ENCODE measurements at regions not wholly inside any gene's neighbourhood (a gene's known extent, or its start where the extent isn't known, plus 50 kb on each side); places are given as distances from the start of the nearest gene placed in this dataset.

DNA sequence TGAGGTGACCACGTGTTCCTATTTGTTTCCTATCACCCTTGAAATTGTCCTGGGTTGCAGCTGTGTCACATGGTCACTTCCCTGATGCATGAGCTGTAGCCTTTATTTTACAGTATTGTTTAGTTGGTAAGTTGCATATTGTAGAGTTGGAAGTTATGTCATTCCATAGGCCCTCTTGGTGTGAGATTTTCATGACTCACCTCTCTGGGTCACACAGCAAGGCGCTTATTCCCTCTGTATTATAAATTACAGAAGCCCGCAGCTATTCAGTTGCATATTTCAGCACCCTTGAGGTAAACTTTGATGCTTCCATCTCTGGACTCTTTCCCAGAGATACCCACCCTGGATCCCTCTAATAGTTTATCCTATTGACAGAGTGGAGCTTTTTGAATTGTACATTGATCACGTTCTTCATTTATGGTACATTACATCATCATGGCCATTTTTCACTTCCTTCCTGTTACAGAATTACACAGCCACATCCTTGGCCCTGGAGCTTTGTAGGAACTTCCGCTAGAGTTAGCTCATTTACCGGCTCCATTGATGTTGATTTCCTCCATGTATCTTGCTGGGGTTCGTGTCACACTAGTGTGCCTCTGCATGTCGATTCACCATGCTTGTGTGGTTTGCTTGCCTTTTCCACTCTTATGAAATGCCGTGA is 543.1 kb upstream of the RGMA start:
- no peak for DNase-seq
- 83 to 88% methylated on average over 9 of the region's 9 CpGs for WGBS, 2 donors

DNA sequence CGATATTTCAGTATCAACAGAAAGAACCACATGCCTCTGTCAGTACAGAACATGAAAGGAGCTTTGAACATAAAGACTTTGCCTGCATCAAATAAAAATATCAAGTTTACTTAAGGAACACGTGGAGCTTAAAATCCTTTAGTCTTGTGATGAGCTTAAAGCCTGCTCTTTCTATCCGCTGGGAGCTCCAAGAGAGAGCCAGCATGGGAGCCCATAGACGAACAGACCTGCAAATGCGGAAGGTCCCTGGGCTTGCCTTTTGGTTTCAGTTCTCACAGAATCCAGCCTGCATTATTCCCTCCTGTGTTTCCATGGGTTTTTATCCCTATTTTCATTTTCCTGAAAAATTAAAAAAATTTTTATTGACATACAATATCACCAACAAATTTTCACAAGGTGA is 530.6 kb upstream of the RGMA start:
- TF ChIP-seq CTCF (IDR thresholded peaks at IDR 0.05) (no peak), POLR2A (IDR thresholded peaks at IDR 0.05) (no peak)
- Histone ChIP-seq H3K4me3 (no peak overlapping the region), H3K27me3 (no peaks in the 10 kb centered on the region), H3K36me3 (ENCODE audit: low read depth, missing control alignments) (no peaks in the 10 kb centered on the region), H3K27ac (no peak overlapping the region), H3K9me3 (no peaks in the 10 kb centered on the region), H3K4me1 (no peaks in the 10 kb centered on the region)
- WGBS, 2 donors = 86 to 90% methylated on average over 5 of the region's 5 CpGs
- no peak for DNase-seq
- intact Hi-C loops (cut with DNase I; ENCODE audit: low total_unique reads) = no loop called here

More for the DNA sequence above, 543.1 kb upstream of the RGMA start:
- Histone ChIP-seq H3K36me3 (ENCODE audit: low read depth, missing control alignments) (no peaks in the 10 kb centered on the region), H3K4me1 (no peaks in the 10 kb centered on the region), H3K9me3 (no peaks in the 10 kb centered on the region), H3K27ac (no peak overlapping the region), H3K27me3 (no peaks in the 10 kb centered on the region), H3K4me3 (no peak overlapping the region)
- TF ChIP-seq POLR2A (IDR thresholded peaks at IDR 0.05) = no peak
- no peak for TF ChIP-seq CTCF (IDR thresholded peaks at IDR 0.05)
- intact Hi-C loops (cut with DNase I; ENCODE audit: low total_unique reads) = no loop called here

- Histone ChIP-seq H3K27ac (no peak overlapping the region), H3K4me1 (no peaks in the 10 kb centered on the region), H3K9me3 (no peaks in the 10 kb centered on the region), H3K27me3 (no peaks in the 10 kb centered on the region), H3K4me3 (no peak overlapping the region), H3K36me3 (ENCODE audit: low read depth, missing control alignments) (no peaks in the 10 kb centered on the region)
- no peak for DNase-seq
- TF ChIP-seq POLR2A (IDR thresholded peaks at IDR 0.05) = no peak
- TF ChIP-seq CTCF (IDR thresholded peaks at IDR 0.05) = no peak
- intact Hi-C loops (cut with DNase I; ENCODE audit: low total_unique reads) = no loop called here
These were observed 528.4 kb upstream of the RGMA start for GRCh38 chr15:93617443-93617842.

GRCh38 chr15:93614386-93615104 is 525.5 kb upstream of the RGMA start:
- Histone ChIP-seq H3K27ac (no peak overlapping the region), H3K27me3 (no peaks in the 10 kb centered on the region), H3K9me3 (no peaks in the 10 kb centered on the region), H3K36me3 (ENCODE audit: low read depth, missing control alignments) (no peaks in the 10 kb centered on the region), H3K4me1 (no peaks in the 10 kb centered on the region), H3K4me3 (no peak overlapping the region)
- intact Hi-C loops (cut with DNase I; ENCODE audit: low total_unique reads) = no loop called here
- TF ChIP-seq POLR2A (IDR thresholded peaks at IDR 0.05) (no peak), CTCF (IDR thresholded peaks at IDR 0.05) (no peak)
- peak; percentile 21 for DNase-seq
- WGBS, 2 donors = 67 to 68% methylated on average over 11 of the region's 11 CpGs

DNA sequence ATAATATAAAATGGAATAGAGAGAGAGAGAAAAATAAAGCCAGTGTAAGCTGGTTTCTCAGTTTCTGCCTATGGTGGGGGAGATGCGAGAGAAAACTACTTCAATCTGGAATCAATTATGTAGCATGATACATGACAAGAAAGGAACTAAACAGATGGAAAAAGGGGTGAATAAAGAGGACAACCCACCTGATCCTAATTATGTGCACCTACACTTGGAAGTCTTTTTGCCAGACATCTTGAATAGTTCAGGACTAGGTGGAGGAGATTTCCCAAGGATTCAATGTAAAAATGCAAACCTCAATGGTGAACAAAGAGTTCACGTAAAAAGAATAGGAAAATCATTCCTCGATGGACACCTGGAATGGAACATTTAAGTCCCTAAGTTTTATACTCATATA is 524.4 kb upstream of the RGMA start:
- 89 to 97% methylated on average over 3 of the region's 3 CpGs for WGBS, 2 donors
- no peaks in the 10 kb centered on the region for H3K9me3 ChIP-seq
- H3K4me3 ChIP-seq = no peak overlapping the region
- DNase-seq = no peak
- TF ChIP-seq CTCF (IDR thresholded peaks at IDR 0.05) (no peak), POLR2A (IDR thresholded peaks at IDR 0.05) (no peak)
- H3K27ac ChIP-seq = no peak overlapping the region
- H3K4me1 ChIP-seq = no peaks in the 10 kb centered on the region
- intact Hi-C loops (cut with DNase I; ENCODE audit: low total_unique reads) = no loop called here
- no peaks in the 10 kb centered on the region for H3K36me3 ChIP-seq (ENCODE audit: low read depth, missing control alignments)
- no peaks in the 10 kb centered on the region for H3K27me3 ChIP-seq

Measured in testis (tissue), 2 donors.